MM.1S (cell line): ENCODE measurements at regions not wholly inside any gene's neighbourhood (a gene's known extent, or its start where the extent isn't known, plus 50 kb on each side); places are given as distances from the start of the nearest gene placed in this dataset.

Experiments used
- EZH2 ChIP-seq: fragments of 300-600 bp; sonication (generic); optimal IDR thresholded peaks from 2 replicates; pipeline ENCODE3; 2017; ENCODE audit warnings: low read depth, mild to moderate bottlenecking, antibody characterized with exemption, low read length, mixed read lengths
- EZH2phosphoT487 ChIP-seq: fragments of 300-600 bp; sonication (generic); IDR thresholded peaks from 2 replicates; pipeline ENCODE4 v1.6.1; 2018; ENCODE audit warnings: antibody characterized with exemption, low read length
- TF ChIP-seq, protein P1 (sequence below): fragments of 300-600 bp; sonication (generic); IDR thresholded peaks from 2 replicates; pipeline ENCODE4 v1.5.1; 2016; ENCODE audit warnings: antibody characterized with exemption, low read length, mixed read lengths

DNA sequence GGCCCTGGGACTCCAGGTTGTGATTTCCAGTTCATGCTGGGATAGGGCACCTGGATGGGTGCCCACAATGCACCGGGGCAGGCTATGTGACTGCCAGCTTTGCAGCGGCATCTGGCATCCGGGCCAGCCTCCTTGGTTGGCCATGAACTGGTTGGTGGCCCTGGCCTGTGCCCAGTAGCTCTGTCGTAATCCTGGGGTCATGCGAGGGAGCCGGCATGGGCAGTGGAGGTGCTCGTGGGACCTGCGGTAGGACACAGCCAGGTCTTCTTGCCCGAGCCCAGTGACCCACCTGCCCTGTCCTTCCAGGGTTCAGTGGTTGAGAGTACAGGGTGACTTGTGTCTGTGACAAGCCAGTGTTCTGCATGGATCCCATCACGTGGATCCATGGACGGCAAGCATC lies 237.9 kb downstream of the SNRPN start:
- TF ChIP-seq, protein P1, sequence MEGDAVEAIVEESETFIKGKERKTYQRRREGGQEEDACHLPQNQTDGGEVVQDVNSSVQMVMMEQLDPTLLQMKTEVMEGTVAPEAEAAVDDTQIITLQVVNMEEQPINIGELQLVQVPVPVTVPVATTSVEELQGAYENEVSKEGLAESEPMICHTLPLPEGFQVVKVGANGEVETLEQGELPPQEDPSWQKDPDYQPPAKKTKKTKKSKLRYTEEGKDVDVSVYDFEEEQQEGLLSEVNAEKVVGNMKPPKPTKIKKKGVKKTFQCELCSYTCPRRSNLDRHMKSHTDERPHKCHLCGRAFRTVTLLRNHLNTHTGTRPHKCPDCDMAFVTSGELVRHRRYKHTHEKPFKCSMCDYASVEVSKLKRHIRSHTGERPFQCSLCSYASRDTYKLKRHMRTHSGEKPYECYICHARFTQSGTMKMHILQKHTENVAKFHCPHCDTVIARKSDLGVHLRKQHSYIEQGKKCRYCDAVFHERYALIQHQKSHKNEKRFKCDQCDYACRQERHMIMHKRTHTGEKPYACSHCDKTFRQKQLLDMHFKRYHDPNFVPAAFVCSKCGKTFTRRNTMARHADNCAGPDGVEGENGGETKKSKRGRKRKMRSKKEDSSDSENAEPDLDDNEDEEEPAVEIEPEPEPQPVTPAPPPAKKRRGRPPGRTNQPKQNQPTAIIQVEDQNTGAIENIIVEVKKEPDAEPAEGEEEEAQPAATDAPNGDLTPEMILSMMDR, result no peak
- TF ChIP-seq EZH2phosphoT487 (no peak), EZH2 (no peak)
